SIG-M5 treated with dmso at 0.1 percent for 504 hours (cell line): ENCODE measurements at regions not wholly inside any gene's neighbourhood (a gene's known extent, or its start where the extent isn't known, plus 50 kb on each side); places are given as distances from the start of the nearest gene placed in this dataset.
A peak's percentile ranks its signal among the peaks of the same experiment; 100 is the strongest.

Source experiments
- DNase-seq: peaks from one replicate; lab custom pipeline; 2025; ENCODE audit not compliant: unreplicated experiment; lab: John Stamatoyannopoulos, UW

- no peak for DNase-seq
Measured at GRCh38 chr13:108006619-108007018, 208.7 kb downstream of the LIG4 start.

GRCh38 chr13:108005231-108005630, 210.1 kb downstream of the LIG4 start:
- DNase-seq, result no peak

DNA sequence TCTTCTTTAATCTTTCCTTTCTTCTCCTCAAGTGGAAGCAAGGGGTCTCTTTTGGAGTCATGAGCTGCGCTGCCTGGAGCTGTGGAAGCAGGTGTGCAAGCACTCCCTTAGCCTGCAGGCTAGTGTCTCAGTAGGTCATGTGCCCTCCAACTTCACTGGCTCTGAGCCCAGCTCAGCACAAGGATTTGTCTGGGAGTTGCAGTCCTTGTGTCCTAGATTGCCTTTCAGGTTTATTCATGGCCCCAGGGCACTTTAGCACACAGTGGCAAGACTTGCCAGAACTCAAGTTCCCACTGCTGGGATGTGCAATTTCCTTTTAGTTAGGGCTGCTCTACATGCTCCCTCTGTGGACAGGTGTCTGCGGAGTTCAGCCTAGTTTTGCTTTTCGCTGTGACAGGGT, 211.7 kb downstream of the LIG4 start:
- peak; percentile 8 for DNase-seq

DNA sequence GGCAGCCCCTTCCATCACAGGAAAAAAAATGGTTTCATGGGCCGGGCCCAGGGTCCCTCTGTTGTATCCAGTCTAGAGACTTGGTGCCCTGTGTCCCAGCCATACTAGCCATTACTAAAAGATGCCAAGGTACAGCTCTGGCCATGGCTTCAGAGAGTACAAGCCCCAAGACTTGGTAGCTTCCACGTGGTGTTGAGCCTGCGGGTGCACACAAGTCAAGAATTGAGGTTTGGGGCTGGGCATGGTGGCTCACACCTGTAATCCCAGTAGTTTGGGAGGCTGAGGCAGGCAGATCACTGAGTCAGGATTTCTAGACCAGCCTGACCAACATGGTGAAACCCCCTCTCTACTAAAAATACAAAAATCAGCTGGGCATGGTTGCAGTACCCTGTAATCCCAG, 214.3 kb downstream of the LIG4 start:
- no peak for DNase-seq

- DNase-seq, result no peak
Measured at GRCh38 chr13:107999751-108000150, 215.6 kb downstream of the LIG4 start.

- DNase-seq, result no peak
Measured at GRCh38 chr13:107994137-107994536, 221.2 kb downstream of the LIG4 start.

DNA sequence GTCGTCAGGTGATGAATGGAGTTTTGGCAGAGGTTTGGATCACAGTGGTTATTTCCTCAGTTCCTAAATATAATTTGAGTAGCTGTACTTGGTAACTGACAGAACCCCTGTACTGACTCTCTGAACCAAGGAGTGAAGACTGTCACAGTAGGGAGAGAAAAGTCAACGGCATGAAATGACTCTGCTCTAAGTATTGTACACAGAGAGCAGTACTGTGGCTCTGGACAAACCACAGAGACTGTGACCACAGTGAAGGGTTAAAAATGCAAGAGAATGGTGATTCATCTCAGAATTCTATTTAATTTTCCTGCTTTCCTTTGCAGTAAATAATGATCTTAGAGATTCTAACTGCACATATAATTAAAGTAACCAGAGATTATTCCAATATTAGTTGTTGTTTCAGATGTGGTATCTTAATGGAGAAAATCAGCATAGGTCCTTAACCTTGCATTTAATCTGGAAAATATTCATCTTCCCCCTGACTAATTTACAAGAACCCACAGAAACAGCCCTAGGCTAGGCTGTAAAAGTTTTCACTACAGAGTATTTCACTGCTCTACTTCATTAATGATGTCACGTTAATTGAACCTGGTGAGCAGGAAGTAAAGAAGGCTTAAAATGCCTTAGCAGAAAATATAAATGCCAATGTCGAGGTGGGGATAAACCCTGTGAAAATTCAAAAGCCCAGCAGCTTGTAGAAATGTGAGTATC, 221.9 kb downstream of the LIG4 start:
- DNase-seq, result no peak

DNA sequence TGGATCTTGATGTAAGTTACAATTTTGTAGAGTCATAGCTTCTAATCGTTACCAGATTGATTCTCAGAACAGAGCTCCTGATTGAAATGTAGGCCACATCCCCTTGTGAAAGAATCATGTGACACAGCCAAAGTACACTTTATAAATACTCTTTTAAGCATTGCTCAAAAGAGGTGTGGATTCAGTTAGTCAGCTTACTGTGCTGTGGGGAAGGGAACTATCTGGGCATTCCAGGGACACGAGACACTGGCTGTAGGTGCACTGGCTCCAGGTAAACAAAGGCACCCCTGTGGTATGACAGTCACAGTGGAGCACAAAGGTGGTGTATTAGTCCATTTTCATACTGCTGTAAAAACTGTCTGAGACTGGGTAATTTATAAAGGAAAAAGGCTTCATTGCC, 222.8 kb downstream of the LIG4 start:
- no peak for DNase-seq

DNA sequence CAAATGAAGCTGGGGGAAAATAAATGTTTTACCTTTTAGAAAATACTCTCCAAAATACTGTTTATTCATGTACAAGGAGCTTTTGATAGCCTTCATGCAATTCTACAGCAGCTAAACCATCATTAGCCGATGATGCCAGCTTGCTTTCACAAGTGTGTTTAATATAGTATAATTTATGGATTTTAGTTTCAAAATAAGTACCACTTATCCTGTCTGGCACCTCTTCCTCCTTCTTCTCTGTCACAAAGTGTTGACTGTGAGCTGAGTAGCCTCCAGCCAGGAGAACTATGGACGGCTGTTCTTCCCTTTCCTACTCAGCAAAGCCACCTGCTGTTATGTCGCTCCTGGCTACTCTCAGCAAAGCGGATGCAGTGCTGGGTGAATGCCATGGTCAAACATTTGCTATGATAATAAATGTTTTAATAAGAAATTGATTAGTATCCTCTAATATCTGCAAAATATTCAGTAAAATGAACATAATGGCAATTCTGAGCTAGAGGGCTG, 238.2 kb downstream of the LIG4 start:
- no peak for DNase-seq

- DNase-seq, result no peak
Measured at GRCh38 chr13:107976628-107977027, 238.7 kb downstream of the LIG4 start.

GRCh38 chr13:107974409-107974808, 240.9 kb downstream of the LIG4 start:
- DNase-seq, result no peak

GRCh38 chr13:107969546-107969945, 245.8 kb downstream of the LIG4 start:
- DNase-seq, result no peak

DNA sequence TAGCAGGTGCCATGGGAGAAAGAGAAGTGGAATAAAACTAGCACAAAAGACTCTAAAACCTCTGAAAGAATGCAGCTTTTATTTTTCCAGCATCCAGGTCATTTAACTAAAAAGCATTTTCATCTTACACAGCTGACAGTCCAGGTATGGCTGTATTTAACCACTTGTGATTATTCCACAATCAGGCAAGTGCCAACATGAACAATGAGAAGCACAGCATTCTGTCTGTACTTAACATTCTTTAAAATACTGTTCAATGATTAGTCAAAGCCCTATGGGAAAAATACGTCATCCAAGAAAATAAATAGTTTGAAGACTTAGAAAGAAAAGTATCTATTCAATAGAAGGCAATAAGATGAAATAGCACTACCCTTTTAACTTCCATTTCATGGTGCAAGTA, 246.9 kb downstream of the LIG4 start:
- DNase-seq, result no peak

DNA sequence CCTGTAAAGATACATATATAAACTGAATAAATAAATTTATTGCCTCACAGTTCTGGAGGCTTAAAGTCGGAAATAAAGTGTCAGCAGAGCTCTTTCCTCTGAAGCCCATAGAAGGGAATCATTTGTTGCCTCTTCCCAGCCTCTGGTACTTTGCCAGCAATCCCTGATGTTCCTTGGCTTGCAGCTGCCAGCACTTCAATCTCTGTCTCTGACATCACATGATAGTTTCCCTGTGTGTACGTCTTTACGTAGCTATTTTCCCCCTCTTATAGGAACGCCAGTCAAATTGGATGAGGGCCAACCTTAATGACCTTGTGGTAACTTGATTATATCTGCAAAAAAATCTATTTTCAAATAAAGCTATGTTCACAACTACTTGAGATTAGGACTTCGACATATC, 250.9 kb downstream of the LIG4 start:
- no peak for DNase-seq

- DNase-seq, result no peak
Measured at GRCh38 chr13:107961849-107962608, 253.3 kb downstream of the LIG4 start.

DNA sequence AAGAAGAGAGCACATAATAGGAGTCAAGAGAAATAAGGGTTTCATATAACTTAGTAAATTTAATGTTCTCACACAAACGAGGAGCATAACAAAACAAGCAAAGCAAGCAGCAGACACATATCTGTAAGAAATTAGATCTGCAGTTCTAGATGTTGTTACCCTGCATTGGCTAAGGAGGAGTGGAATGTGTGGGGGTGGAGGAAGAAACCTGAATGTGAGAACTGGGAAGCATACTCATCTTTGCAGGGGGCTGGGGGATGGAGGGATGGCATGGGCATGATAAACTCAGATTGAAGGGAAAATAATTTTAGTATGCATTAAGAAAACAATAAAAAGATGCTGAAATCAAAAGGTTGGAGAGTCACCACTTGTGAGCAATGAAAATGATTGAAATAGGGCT, 255.0 kb downstream of the LIG4 start:
- DNase-seq, result no peak

- DNase-seq, result no peak
Measured at GRCh38 chr13:107956889-107957288, 258.4 kb downstream of the LIG4 start.

DNA sequence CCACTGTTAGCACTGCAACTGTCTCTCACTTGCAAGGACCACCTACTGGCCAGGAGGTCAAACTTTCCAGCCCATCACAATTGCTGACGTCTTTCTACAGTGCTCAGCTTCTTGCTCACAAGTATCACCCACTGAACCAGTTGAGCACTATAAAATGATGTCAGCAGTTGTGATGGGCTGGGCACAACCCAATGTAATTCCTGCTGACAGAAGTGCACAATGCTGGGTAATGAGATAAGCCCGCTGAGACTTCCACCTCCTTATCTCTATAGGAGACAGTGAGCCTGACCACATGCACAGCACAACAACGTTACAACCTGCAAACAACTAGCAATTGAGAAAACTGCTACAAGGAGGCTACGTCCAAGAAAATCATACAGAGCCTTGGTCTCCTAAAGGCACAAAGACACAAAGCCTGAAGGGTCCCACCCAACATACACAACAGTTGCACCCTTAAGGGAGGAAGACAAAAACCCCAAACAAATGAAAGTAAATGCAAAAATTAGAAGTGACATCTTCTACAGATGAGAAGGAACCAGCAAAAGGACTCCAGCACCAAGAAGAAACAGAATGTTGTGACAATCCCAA, 273.2 kb downstream of the LIG4 start:
- DNase-seq, result no peak

GRCh38 chr13:107941345-107942029, 273.8 kb downstream of the LIG4 start:
- DNase-seq, result peak; percentile 4

DNA sequence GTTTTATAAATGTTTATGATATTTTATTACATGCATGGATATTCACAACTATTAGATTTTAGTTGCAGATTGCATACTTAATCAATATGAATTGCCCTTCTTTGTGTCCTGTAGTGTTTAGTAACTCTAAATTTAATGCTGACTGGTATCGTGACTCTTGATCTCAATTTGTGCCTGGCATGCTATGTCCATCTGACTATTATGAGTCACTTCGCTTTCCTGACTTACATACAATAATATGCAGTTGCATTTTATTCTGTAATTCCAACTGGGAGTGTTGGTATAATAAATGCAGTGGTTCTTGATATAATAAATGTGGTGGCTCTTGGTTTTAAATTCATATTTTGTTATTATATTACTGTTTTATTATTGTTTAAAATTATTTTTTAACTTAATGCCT, 277.5 kb downstream of the LIG4 start:
- DNase-seq, result no peak

- no peak for DNase-seq
Measured at GRCh38 chr13:107931056-107931455, 284.3 kb downstream of the LIG4 start.

GRCh38 chr13:107928762-107929161, 286.6 kb downstream of the LIG4 start:
- no peak for DNase-seq
